GM21360 (cell line): ENCODE measurements at regions not wholly inside any gene's neighbourhood (a gene's known extent, or its start where the extent isn't known, plus 50 kb on each side); places are given as distances from the start of the nearest gene placed in this dataset.

ENCODE experiments used
- ATAC-seq: cut with Tn5 transposase; IDR thresholded peaks from one replicate; pipeline ENCODE4 v1.9.1; 2021; ENCODE audit warnings: mild to moderate bottlenecking, moderate library complexity; ENCODE audit not compliant: unreplicated experiment

- no peak for ATAC-seq
Measured at GRCh38 chr11:79918846-79919245, 478.0 kb upstream of the TENM4 start.

- no peak for ATAC-seq
Measured at GRCh38 chr11:79906164-79906563, 465.3 kb upstream of the TENM4 start.

GRCh38 chr11:79902493-79902892 is 461.7 kb upstream of the TENM4 start:
- ATAC-seq: no peak

- no peak for ATAC-seq
Measured at GRCh38 chr11:79897896-79898295, 457.1 kb upstream of the TENM4 start.

GRCh38 chr11:79896258-79896657 is 455.4 kb upstream of the TENM4 start:
- ATAC-seq: no peak

- ATAC-seq: no peak
Measured at GRCh38 chr11:79894111-79894510, 453.3 kb upstream of the TENM4 start.

GRCh38 chr11:79890272-79890671 is 449.4 kb upstream of the TENM4 start:
- no peak for ATAC-seq

- ATAC-seq: no peak
Measured at GRCh38 chr11:79864882-79865281, 424.1 kb upstream of the TENM4 start.

- ATAC-seq: no peak
Measured at GRCh38 chr11:79860336-79860735, 419.5 kb upstream of the TENM4 start.

- no peak for ATAC-seq
Measured at GRCh38 chr11:79857377-79858214, 416.8 kb upstream of the TENM4 start.

- no peak for ATAC-seq
Measured at GRCh38 chr11:79852176-79852575, 411.3 kb upstream of the TENM4 start.

- no peak for ATAC-seq
Measured at GRCh38 chr11:79845002-79845709, 404.3 kb upstream of the TENM4 start.

- ATAC-seq: no peak
Measured at GRCh38 chr11:79834015-79834414, 393.2 kb upstream of the TENM4 start.

GRCh38 chr11:79830446-79830845 is 389.6 kb upstream of the TENM4 start:
- ATAC-seq: no peak

GRCh38 chr11:79829891-79830290 is 389.1 kb upstream of the TENM4 start:
- ATAC-seq: no peak

GRCh38 chr11:79822766-79823165 is 381.9 kb upstream of the TENM4 start:
- no peak for ATAC-seq

- ATAC-seq: no peak
Measured at GRCh38 chr11:79813551-79813950, 372.7 kb upstream of the TENM4 start.

- ATAC-seq: no peak
Measured at GRCh38 chr11:79809487-79809886, 368.7 kb upstream of the TENM4 start.

GRCh38 chr11:79807506-79807905 is 366.7 kb upstream of the TENM4 start:
- no peak for ATAC-seq

- no peak for ATAC-seq
Measured at GRCh38 chr11:79796704-79797103, 355.9 kb upstream of the TENM4 start.

- ATAC-seq: no peak
Measured at GRCh38 chr11:79794484-79795393, 353.9 kb upstream of the TENM4 start.
